ENCODE measurements at regions not wholly inside any gene's neighbourhood (a gene's known extent, or its start where the extent isn't known, plus 50 kb on each side); places are given as distances from the start of the nearest gene placed in this dataset.
A peak's percentile ranks its signal among the peaks of the same experiment; 100 is the strongest.
"Not testable (repeated sequence)": the region's sequence is repeated elsewhere in the genome, so short reads cannot be mapped to it uniquely, and the experiment has no call there.

DNA sequence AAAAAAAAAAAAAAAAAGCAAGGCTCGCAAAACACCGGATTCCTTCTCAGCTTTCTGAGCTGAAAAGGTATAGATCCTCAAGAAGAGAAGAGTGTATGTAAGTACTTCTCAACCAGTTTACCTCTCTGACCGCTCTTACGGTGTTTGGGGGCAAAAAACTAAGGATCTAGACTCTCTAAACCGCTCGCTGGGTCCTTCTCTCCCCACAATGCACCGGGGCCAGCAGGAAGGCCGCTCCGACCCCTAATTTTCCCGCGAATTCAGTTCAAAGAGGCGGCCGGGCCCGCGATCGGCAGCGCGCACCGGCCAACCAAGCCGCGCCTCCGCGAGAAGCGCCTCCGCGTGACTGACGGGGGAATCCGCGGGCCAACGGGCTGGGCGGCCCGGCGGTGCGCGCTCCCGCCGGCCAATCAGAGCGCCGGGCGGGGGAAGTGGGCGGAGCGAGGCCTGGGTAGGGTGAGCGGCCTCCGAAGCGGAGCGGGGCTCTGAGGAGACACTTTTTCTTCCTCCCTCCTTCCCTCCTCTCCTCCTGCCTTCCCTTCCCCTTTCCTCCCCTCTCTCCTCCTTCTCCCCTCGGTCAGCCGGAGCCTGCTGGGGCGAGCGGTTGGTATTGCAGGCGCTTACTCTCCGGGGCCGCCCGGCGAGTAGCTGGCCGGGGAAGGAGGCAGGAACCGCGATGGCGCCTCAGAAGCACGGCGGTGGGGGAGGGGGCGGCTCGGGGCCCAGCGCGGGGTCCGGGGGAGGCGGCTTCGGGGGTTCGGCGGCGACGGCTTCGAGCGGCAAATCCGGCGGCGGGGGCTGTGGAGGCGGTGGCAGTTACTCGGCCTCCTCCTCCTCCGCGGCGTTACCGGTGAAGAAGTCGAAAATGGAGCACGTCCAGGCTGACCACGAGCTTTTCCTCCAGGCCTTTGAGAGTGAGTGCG lies 93.0 kb downstream of the CRLF3 start:
- peak; percentile 91 for DNase-seq

DNA sequence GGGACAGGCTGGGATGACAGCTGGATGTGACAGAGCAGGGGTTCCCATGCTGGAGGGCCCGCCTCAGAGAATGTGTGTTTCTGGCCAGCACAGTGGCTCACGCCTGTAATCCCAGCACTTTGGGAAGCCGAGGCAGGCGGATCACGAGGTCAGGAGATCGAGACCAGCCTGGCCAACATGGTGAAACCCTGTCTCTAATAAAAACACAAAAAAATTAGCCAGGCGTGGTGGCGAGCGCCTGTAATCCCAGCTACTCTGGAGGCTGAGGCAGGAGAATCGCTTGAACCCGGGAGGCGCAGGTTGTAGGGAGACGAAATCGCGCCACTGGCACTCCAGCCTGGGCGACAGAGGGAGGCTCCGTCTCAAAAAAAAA lies 93.7 kb downstream of the CRLF3 start:
- peak; percentile 75 for DNase-seq

DNA sequence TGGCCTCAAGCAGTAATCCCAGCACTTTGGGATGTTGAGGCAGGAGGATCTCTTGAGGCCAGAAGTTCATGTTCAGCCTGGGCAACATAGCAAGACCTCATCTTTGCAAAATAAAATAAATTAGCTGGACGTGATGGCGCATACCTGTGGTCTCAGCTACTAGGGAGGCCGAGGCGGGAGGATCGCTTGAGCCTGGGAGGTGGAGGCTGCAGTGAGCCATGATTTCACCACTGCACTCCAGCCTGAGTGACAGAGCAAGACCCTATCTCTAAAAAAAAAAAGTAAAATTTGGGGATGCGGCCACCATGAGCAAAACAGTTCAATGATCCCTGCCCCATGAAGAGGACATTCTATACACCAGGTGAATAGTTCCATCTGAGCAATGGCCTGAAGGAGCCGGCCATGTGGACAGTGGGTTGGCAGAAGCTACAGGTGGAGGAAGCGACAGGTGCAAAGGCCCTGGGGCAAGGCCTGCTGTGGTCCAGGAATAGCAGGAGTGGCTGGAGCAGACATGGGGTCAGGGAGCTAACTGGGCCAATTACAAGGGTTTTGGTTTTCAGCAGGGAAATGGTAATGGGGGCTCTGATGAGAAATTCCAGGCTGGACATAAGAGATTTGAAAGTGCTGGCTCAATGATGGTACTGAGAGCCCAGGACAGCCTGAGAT lies 94.2 kb downstream of the CRLF3 start:
- DNase-seq, result peak; percentile 41

DNA sequence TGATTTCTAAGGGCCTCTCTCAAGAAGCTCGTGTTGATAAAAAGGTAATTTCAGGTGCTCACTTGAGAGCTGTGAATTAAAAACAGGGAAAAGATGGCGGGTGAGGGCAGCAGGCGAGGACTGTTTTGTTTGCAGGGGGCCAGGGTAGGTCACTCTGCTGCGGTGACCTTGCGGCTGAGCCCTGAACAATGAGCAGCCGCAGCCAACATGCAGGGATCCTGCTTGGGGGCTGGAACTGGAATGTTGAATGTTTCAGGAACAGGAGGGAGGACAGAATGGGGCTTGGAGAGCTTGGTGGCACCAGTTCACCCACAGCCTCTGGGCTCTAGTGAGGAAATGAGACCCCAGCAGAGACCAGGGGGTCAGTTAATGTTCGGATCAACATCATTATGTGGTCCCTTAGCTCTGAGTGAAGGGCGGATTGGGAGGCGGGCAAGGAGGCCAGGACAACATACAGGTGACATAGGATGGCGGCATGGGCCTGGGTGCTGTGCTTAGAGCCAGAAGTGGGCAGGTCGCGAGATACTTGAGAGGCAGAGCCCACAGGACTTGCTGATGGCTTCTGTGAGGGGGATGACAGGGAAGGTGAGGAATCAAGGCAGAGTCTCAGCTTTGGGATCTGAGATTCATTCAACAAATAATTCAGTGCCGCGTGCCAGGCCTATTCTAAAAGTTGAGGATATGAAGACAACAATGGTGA lies 94.9 kb downstream of the CRLF3 start:
- not testable (repeated sequence) for DNase-seq

DNA sequence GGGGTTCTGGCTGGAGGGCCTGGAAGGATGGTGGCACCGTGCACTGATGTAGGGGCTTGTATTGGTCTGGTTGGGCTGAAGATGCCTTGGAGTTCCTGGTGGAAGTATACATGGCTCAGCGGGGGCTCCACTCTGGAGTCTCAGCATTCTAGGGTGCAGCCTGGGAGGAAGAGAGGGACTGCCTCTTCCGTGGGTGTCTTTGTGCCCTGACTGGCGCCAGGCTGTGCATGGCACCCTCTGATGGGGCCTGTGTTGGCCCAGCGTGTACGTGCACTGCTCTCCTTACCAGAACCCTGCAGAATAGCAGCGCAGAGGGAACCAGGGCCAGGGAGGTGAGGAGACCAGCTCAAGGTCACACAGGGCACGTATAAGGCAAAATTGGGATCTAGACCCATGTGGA lies 97.0 kb downstream of the CRLF3 start:
- not testable (repeated sequence) for DNase-seq

DNA sequence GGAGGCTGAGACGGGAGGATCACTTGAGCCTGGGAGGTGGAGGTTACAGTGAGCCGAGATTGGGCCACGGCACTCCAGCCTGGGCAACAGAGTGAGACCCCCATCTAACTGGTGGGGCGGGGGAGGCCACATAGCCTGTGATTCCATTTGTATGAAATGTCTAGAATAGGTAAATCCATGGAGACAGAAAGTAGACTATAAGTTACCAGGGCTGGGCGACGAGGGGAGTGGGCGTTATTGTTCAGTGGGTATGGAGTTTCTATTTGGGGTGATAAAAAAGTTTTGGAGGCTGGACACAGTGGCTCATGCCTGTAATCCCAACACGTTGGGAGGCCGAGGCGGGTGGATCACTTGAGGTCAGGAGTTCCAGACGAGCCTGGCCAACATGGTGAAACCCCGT lies 97.8 kb downstream of the CRLF3 start:
- not testable (repeated sequence) for DNase-seq

DNA sequence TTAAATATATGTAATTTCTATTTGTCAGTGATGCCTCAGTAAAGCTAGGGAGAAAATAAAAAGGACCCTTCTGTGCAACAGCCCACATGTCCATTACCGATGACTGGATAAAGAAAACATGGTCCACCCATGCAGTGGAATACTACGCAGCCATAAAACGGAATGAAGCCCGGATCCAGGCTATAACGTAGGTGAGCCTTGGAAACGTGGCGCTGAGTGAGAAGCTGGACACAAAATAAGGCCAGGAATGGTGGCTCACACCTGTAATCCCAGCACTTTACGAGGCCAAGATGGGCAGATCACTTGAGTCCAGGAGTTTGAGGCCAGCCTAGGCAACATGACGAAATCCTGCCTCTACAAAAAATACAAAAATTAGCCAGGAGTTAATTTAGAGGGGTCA lies 98.2 kb downstream of the CRLF3 start:
- DNase-seq, result not testable (repeated sequence)

DNA sequence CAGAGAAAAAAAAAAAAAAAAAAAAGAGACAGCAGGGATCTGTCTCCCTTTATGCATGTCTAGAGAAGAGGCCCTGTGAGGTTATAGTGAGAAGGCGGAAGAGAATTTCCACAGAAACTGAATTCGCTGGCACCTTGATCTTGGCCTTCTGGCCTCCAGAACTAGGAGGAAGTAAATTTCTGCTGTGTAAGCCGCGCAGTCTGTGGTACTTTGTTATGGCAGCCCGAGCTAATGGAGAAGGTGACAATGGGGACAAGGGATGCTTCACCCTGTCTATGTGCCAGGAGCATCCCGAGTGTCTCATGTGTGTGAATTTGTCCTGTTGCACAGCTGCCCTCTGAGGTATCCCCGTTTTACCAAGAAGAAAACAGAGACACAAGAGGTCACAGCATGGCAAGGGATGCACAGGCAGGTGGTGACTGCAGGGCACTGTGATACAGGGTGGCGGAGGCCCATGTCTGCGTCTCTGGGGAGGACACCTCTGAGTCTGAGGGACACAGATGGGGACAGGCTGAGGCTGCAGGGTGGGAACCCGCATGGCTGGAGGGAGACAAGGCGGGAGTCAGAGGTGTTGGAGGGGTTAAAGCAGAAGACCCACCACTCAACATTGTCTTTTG lies 100.3 kb downstream of the CRLF3 start:
- DNase-seq, result not testable (repeated sequence)

DNA sequence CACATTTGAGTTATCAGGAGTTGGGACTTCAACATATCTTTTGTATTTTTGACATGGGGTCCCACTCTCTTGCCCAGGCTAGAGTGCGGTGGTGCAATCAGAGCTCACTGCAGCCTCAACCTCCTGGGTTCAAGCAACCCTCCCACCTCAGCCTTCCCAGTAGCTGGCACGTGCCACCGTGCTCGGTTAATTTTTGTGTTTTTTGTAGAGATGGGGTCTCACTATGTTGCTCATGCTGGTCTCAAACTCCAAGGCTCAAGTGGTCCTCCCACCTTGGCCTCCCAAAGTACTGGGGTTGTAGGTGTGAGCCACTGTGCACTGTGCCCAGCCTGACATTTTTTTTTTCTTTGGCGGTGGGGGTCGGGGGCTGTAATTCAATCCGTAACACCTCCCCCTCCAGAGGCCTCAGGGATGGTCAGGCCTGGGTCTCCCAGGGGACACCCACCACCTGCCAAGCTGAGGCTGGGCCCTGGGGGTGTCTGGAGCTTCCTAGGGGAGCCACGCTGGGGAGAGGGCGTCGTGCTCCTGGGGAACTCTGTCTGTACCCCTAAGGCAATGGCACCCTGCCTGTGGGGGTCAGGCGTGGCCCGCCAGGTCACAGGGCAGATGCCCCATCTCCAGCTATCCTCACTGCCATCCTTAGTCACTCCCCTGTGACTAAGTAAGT lies 102.2 kb downstream of the CRLF3 start:
- peak; percentile 53 for DNase-seq

DNA sequence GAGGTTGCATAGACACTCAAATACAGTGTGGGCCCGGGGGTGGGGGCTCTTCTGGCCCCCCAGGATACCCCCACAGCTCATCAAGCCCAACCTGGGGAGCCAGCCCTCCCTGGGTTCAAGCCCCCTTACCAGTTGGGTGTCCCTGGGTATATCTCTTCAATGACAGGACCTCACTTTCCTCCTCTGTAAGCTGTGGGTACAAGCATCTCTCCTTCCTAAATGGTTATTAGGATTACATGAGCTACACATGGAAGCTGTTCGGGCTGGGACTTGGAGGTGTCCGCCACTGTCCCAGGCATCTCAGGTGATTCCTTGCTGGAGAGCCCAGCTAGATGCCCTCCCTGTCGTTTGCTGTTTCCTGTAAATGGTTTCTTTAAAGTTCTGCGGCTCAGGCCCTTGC lies 103.5 kb downstream of the CRLF3 start:
- not testable (repeated sequence) for DNase-seq

DNA sequence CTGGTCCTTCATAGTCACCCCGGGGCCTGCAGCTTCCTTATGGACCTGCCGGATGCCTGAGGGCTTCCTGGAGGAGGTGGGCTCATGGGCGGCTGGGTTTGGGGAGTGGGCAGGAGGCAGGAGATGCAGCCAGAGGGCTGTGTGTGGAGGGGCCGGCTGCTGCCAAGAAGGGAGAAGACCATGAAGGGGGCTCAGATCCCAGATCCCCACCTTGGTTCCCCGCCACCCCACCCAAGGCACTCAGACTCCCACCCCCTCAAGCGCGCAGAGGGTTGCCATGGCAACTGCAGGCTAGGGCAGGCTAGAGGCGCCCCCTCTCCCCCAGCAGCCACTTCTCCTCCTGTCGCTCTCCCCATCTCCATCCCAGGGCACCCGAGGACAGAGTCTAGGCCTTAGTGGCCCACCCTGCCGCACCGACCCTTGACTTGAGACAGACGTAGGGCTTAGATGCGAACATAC lies 104.5 kb downstream of the CRLF3 start:
- DNase-seq, result no peak

DNA sequence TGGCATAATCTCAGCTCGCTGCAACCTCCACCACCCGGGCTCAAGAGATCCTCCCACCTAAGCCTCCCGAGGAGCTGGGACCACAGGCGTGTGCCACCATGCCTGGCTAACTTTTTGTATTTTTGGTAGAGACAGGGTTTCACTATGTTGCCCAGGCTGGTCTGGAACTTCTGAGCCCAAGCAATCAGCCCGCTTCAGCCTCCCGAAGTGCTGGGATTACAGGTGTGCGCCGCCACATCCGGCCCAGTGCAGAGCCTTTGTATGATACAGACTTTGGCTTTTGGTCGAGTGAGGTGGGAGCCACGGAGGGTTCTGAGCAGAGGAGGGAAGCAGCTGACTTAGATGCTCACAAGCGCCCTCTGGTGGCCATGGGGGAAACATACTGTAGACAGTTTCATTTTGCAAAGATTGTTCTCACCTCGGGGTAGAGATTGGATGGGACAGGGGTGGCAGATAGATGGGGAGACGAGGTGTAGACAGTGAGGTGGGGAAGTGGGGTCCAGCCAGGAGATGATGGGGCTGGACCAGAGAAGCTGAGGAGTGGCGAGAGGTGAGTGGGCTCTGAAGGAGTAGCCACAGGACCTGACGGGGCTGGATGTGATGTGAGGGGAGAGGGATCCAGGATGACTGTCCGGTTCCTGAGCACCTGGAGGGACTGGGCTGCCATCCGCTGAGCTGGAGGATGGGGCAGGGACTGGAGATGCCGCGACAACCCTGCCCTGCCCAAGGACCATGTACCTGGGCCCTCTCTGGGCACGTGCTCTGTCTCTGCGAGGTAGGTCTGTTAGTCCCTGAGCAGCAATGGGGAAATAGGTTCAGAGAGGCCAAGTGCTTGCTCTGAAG lies 105.1 kb downstream of the CRLF3 start:
- peak; percentile 84 for DNase-seq

DNA sequence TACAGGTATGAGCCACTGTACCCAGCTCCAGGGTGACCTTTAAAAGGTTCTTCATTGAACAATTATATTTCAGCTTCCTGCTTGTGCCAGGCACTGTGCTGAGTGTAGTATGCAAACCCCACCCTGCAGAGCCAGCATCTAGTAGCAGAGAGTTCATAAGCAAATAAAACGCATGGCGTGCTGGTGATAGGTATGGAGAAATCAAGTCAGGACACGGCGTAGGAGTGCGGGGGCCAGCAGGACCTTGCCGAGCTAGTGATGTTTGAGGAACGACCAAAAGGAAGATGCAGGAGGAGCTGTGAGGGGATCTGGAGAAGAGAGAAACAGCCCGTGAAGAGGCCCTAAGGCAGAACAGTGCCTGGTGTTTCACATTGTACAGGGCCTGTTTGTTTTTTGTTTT lies 105.8 kb downstream of the CRLF3 start:
- DNase-seq, result not testable (repeated sequence)

DNA sequence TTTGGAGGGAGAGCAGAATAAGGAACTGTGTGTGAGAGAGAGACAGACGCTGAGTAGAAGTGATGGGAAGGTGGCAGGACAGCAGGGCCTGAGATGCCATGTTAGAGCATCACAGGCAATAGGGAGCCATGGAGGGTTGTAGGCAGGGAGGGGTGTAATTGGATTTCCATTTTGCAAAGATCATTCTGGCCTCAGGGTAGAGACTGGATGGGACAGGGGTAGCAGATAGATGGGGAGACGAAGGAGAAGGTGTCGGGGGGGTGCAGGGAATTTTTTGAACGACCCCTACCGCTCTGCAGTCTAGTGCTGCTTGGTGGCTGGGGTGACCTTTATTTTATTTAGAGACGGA lies 106.4 kb downstream of the CRLF3 start:
- DNase-seq, result not testable (repeated sequence)

DNA sequence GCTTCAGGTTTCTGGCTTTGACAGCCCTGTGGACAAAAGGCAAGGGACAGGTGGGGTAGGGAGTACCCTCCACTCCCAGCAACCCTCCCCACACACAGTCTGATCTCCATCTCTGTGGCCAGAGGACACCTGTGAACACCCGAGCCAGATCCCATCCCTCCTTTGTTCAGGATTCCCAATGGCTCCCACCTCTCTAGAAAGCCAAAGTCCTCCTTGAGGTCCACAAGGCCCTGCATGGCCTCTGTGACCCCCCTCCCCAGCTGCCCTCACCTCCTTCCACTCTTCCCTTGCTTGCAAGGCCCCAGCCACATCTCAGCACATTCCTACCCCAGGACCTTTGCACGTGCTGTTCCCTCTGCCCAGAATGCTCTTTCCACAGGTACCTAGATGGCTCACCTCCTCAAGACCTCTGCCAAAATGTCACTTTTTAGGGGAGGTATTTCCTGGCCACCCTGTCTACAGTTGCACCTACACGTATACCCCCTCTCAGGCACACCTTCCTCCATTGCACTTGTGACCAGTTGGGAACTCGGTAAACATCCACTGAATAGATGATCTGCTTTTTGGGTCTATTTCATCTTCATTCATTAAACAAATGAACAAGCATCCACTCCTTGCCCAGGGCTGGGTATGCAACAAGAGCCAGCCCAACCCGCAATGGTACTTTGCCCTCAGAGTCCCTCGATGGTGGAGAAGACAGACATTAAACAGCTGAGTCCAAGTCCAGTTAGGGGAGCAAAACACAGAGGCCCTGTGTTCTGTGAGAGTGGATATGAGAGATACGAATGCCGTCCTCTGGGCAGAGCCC lies 107.0 kb downstream of the CRLF3 start:
- DNase-seq, result no peak

DNA sequence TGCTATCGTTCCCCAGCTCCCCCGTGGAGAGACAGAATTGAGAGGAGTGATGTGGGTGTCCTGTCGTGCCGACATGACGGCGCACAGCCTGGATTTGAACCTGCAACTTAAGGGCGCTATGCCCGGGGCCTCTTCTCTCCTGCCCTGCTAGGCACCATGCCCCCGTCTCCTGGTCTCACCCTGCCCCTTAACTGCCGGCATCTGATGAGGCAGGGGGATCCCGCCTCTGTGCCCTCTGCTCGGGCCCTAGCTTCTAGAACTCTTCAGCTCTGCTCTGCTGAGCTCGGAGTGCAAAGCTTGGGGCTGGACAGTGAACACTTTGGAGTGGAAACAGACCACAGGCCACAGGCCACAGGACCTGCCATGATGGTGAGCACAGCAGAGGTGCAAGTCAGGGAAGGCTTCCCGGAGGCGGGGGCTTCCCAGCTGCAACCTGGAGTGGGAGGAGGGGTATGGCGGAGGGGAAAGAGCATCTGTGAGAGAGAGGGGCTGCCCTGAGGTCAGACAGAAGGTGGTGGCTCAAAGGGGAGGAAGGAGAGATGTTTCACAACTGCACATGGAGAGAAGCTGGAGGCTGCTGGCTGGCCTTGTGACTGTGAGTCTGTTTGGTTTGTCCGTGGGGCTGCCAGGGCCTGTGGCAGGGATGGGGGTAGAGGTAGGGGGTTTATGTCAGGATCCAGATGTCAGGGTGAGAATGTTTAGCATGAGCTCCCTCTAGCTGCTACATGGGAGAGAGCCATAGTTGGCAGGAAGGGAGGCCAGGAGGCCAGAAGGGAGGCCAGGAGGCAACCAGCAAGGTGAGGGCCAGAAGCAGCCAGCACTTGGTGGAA lies 107.8 kb downstream of the CRLF3 start:
- peak; percentile 85 for DNase-seq

DNA sequence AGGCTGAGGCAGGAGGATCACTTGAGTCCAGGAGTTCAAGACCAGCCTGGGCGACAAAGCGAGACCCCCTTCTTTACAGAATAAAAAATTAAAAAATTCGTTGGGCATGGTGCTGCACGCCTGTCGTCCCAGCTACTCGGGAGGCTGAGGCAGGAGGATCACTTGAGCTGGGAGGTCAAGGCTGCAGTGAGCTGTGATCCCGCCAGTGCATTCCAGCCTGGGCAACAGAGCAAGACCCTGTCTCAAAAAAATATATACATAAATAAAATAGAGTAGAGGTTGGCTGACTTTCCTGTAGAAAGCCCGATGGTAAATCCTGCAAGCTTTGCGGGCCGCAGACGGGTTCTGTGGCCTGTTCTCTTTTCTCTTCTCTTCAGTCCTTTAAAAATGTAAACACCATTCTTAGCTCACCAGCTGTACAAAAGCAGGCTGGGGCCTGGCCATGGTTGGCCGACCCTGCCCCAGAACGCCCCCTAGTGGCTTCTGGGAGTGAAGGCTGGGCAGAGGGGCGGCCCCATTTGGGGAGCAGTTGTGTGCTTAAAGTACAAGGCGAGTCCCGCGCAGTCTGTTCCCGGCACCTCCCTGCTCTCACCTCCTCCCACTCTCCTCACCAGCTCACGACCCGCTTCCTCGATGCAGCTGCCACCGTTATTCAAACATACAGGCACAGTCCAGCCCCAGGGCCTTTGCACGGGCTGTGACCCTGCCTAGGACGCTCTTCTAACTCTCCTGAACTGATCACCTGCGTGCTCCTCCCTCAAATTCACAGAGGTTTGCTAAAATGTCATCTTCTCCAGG lies 109.5 kb downstream of the CRLF3 start:
- DNase-seq, result peak; percentile 80

DNA sequence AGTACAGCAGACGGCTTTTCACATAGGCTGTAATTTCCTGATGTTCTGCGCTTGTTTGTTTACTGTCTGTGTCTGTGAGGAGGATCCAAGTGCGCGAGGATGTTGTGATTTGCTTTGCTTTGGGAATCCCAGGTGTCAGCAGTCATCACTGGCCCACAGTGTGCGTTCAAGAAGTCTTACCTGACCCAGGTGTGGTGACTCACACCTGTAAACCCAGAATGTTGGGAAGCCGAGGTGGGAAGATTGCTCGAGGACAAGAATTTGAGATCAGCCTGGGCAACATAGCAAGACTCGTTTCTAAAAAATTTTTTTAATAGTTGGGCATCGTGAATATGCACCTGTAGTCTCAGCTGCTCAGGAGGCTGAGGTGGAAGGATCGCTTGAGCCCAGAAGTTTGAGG lies 110.7 kb downstream of the CRLF3 start:
- not testable (repeated sequence) for DNase-seq

DNA sequence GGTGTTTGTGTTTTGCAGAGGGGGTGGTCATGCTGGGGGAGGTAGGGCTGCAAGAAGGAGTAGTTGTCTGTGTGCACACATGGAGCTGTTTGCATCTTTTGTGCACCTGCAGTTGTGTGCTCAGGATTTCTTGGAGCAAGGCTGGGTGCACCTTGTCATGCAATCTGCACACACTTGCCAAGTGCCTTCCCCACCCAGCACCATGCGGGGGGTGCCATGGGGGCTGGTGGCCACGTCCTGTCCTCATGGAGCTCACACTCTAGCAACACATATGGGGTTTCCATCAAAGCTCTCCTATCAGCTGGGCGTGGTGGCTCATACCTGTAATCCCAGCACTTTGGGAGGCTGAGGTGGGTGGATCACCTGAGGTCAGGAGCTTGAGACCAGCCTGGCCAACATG lies 111.6 kb downstream of the CRLF3 start:
- not testable (repeated sequence) for DNase-seq
